ENCODE measurements at regions not wholly inside any gene's neighbourhood (a gene's known extent, or its start where the extent isn't known, plus 50 kb on each side); places are given as distances from the start of the nearest gene placed in this dataset.

DNA sequence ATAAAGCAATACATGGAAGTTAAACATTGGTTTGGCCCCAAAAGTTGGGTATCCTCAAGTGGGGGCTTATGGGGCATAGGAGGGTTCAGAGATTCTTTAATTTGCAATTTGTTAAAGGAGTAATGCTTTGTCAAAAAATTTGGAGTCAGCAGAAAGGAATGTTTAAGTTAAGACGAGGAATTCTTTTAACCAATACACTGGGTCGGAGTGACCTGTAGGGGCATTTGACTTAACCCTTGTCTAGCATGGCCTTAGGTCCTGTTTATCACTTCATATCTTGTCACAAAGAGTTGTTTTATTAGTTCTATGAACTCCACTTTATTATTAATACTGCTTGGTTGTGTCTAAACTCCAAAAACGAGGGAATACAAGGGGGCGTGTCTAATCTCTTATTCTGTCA lies 656.1 kb upstream of the RORB start:
- Histone ChIP-seq H3K9ac (ENCODE audit: low read depth, low read length) (no peak overlapping the region), H3K36me3 (ENCODE audit: insufficient read depth, low read depth, low read length) (no peaks in the 10 kb centered on the region), H3K27ac (ENCODE audit: low read length) (no peak overlapping the region), H3K4me1 (ENCODE audit: insufficient read depth, low read length) (peaks cover 14% of the 10 kb centered on the region), H3K4me3 (ENCODE audit: low read length) (no peak overlapping the region), H3K9me3 (ENCODE audit: insufficient read depth, low read depth, low read length) (no peaks in the 10 kb centered on the region), H3K27me3 (ENCODE audit: insufficient read depth, low read length) (no peaks in the 10 kb centered on the region)

GRCh38 chr9:73844135-73844534 lies 653.0 kb upstream of the RORB start:
- Histone ChIP-seq H3K27ac (ENCODE audit: low read length) (no peak overlapping the region), H3K36me3 (ENCODE audit: insufficient read depth, low read depth, low read length) (no peaks in the 10 kb centered on the region), H3K27me3 (ENCODE audit: insufficient read depth, low read length) (no peaks in the 10 kb centered on the region), H3K9me3 (ENCODE audit: insufficient read depth, low read depth, low read length) (no peaks in the 10 kb centered on the region), H3K4me3 (ENCODE audit: low read length) (no peak overlapping the region), H3K9ac (ENCODE audit: low read depth, low read length) (no peak overlapping the region), H3K4me1 (ENCODE audit: insufficient read depth, low read length) (peaks cover 34% of the 10 kb centered on the region)

DNA sequence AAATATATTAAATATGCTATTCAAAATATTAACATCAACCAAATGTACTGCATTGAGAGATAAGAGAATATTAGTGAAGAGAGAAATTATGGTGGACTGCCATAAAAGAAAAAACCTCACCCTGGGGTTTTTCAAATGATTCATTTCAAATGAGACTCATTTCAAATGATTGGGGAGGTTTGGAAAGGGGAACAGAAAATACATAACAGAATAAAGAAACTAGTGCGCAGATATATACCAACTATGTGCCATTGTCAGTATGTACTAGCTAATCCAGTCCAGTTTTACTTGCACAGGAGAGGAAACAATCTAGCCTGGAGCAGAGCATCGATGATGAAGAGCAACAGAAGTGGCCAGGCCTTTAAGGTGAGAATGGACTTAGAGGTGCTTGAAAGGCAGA lies 651.6 kb upstream of the RORB start:
- Histone ChIP-seq H3K4me1 (ENCODE audit: insufficient read depth, low read length) (peaks cover 34% of the 10 kb centered on the region), H3K4me3 (ENCODE audit: low read length) (peak overlapping the region; percentile 10), H3K9ac (ENCODE audit: low read depth, low read length) (peak overlapping the region; percentile 65), H3K36me3 (ENCODE audit: insufficient read depth, low read depth, low read length) (no peaks in the 10 kb centered on the region), H3K27ac (ENCODE audit: low read length) (peak overlapping the region; percentile 70), H3K27me3 (ENCODE audit: insufficient read depth, low read length) (no peaks in the 10 kb centered on the region), H3K9me3 (ENCODE audit: insufficient read depth, low read depth, low read length) (no peaks in the 10 kb centered on the region)

- H3K36me3 ChIP-seq (ENCODE audit: insufficient read depth, low read depth, low read length), result no peaks in the 10 kb centered on the region
- peak overlapping the region; percentile 65 for H3K9ac ChIP-seq (ENCODE audit: low read depth, low read length)
- H3K4me3 ChIP-seq (ENCODE audit: low read length), result peak overlapping the region; percentile 10
- H3K27me3 ChIP-seq (ENCODE audit: insufficient read depth, low read length), result no peaks in the 10 kb centered on the region
- H3K27ac ChIP-seq (ENCODE audit: low read length), result peak overlapping the region; percentile 70
- H3K9me3 ChIP-seq (ENCODE audit: insufficient read depth, low read depth, low read length), result no peaks in the 10 kb centered on the region
- H3K4me1 ChIP-seq (ENCODE audit: insufficient read depth, low read length), result peaks cover 34% of the 10 kb centered on the region
These were observed 651.0 kb upstream of the RORB start for GRCh38 chr9:73845954-73846690.

DNA sequence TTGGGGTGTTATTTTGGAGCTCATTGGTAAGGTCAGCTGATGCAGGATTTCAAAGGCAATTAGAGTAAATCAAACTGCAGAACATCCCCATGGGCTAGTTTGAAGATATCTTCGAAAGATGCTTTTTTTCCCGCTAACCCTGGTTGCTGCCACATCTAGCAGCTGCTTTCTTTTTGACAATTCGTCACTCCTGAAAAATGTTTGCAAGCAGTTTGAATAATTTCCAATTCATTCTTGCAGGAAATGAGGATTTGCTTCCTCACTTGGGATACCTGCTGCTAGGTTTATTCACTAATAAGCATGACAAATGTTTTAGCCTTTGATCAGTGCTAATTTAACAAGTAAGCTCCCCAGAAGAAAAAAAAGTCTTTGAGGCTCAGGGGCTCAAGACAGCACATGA lies 649.6 kb upstream of the RORB start:
- Histone ChIP-seq H3K27me3 (ENCODE audit: insufficient read depth, low read length) (no peaks in the 10 kb centered on the region), H3K4me3 (ENCODE audit: low read length) (peak overlapping the region; percentile 43; the same call in 1 of the 2 replicates), H3K4me1 (ENCODE audit: insufficient read depth, low read length) (peaks cover 34% of the 10 kb centered on the region), H3K9me3 (ENCODE audit: insufficient read depth, low read depth, low read length) (no peaks in the 10 kb centered on the region), H3K9ac (ENCODE audit: low read depth, low read length) (peak overlapping the region; percentile 66), H3K36me3 (ENCODE audit: insufficient read depth, low read depth, low read length) (no peaks in the 10 kb centered on the region), H3K27ac (ENCODE audit: low read length) (peak overlapping the region; percentile 70)

GRCh38 chr9:73853549-73853948 lies 643.6 kb upstream of the RORB start:
- H3K4me1 ChIP-seq (ENCODE audit: insufficient read depth, low read length), result no peaks in the 10 kb centered on the region
- H3K9me3 ChIP-seq (ENCODE audit: insufficient read depth, low read depth, low read length), result no peaks in the 10 kb centered on the region
- no peak overlapping the region for H3K4me3 ChIP-seq (ENCODE audit: low read length)
- H3K27me3 ChIP-seq (ENCODE audit: insufficient read depth, low read length), result no peaks in the 10 kb centered on the region
- H3K36me3 ChIP-seq (ENCODE audit: insufficient read depth, low read depth, low read length), result no peaks in the 10 kb centered on the region
- no peak overlapping the region for H3K9ac ChIP-seq (ENCODE audit: low read depth, low read length)
- H3K27ac ChIP-seq (ENCODE audit: low read length), result no peak overlapping the region

DNA sequence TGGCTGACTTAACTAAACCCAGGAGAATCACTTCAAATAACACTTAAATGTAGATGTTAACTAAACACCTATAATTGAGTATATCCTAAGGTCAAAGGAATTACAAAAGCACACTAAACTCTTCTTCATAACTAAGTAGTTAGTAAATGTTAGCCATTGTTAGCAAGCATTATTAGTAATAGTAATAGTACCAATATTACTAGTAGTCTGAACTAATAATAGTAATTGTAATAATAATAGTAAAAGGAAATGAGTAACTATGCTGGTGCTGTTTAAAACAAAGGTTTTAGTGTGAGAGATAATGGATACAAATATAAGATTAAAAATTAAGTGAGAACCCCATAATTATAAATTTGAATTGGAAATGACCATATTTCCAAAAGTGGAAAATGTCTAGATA lies 641.9 kb upstream of the RORB start:
- Histone ChIP-seq H3K4me3 (ENCODE audit: low read length) (no peak overlapping the region), H3K27me3 (ENCODE audit: insufficient read depth, low read length) (no peaks in the 10 kb centered on the region), H3K9ac (ENCODE audit: low read depth, low read length) (no peak overlapping the region), H3K36me3 (ENCODE audit: insufficient read depth, low read depth, low read length) (no peaks in the 10 kb centered on the region), H3K9me3 (ENCODE audit: insufficient read depth, low read depth, low read length) (no peaks in the 10 kb centered on the region), H3K27ac (ENCODE audit: low read length) (no peak overlapping the region), H3K4me1 (ENCODE audit: insufficient read depth, low read length) (no peaks in the 10 kb centered on the region)

DNA sequence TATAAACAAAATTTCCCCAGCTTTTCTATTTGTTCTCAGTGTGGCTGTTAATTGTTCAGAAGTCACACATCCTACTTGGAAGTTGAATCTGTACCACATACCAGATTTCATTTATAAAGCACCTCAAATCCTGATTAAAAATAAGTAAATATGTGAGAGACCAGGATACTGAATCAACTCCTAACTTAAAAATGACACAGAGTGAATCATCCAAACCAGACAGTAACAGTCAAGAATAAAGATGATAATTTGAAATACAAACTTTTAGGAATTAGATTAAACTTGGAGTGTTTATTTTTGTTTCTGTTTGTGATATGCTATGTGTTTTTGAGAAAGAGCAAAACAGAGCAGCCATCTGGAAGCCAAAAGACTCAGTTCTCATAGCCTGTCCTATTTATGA lies 633.2 kb upstream of the RORB start:
- H3K4me3 ChIP-seq (ENCODE audit: low read length), result no peak overlapping the region
- no peaks in the 10 kb centered on the region for H3K36me3 ChIP-seq (ENCODE audit: insufficient read depth, low read depth, low read length)
- no peaks in the 10 kb centered on the region for H3K27me3 ChIP-seq (ENCODE audit: insufficient read depth, low read length)

GRCh38 chr9:73866451-73866850 lies 630.7 kb upstream of the RORB start:
- no peak overlapping the region for H3K9ac ChIP-seq (ENCODE audit: low read depth, low read length)
- no peak overlapping the region for H3K4me3 ChIP-seq (ENCODE audit: low read length)
- no peaks in the 10 kb centered on the region for H3K36me3 ChIP-seq (ENCODE audit: insufficient read depth, low read depth, low read length)
- no peaks in the 10 kb centered on the region for H3K9me3 ChIP-seq (ENCODE audit: insufficient read depth, low read depth, low read length)
- no peaks in the 10 kb centered on the region for H3K27me3 ChIP-seq (ENCODE audit: insufficient read depth, low read length)
- H3K27ac ChIP-seq (ENCODE audit: low read length), result no peak overlapping the region
- no peaks in the 10 kb centered on the region for H3K4me1 ChIP-seq (ENCODE audit: insufficient read depth, low read length)

More for the DNA sequence above, 633.2 kb upstream of the RORB start:
- Histone ChIP-seq H3K9ac (ENCODE audit: low read depth, low read length) (no peak overlapping the region), H3K9me3 (ENCODE audit: insufficient read depth, low read depth, low read length) (no peaks in the 10 kb centered on the region), H3K27ac (ENCODE audit: low read length) (no peak overlapping the region), H3K4me1 (ENCODE audit: insufficient read depth, low read length) (no peaks in the 10 kb centered on the region)

GRCh38 chr9:73869264-73869663 lies 627.9 kb upstream of the RORB start:
- no peaks in the 10 kb centered on the region for H3K4me1 ChIP-seq (ENCODE audit: insufficient read depth, low read length)
- no peaks in the 10 kb centered on the region for H3K36me3 ChIP-seq (ENCODE audit: insufficient read depth, low read depth, low read length)
- H3K9ac ChIP-seq (ENCODE audit: low read depth, low read length), result no peak overlapping the region
- no peak overlapping the region for H3K4me3 ChIP-seq (ENCODE audit: low read length)
- H3K27me3 ChIP-seq (ENCODE audit: insufficient read depth, low read length), result no peaks in the 10 kb centered on the region
- H3K27ac ChIP-seq (ENCODE audit: low read length), result no peak overlapping the region
- H3K9me3 ChIP-seq (ENCODE audit: insufficient read depth, low read depth, low read length), result no peaks in the 10 kb centered on the region

DNA sequence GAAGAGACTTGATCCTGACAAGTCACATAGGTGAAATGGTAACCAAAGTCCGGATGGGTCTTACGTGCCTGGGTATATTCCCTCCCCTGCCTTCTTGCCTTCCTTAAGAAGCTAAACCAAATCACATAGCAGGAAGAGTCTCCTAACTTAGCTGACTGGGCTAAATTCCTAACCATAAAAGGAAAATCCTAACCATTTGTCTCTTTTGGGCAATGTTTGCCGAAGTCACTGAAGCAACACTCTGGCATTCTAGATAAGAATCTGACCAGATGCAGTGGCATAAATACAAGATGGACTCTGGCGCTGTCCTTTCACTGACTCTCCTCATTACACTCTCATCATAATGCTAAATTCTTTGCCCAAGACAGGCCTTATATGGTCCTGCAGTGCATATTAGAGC lies 625.5 kb upstream of the RORB start:
- Histone ChIP-seq H3K27ac (ENCODE audit: low read length) (no peak overlapping the region), H3K9ac (ENCODE audit: low read depth, low read length) (no peak overlapping the region), H3K9me3 (ENCODE audit: insufficient read depth, low read depth, low read length) (no peaks in the 10 kb centered on the region)

GRCh38 chr9:73872701-73873100 lies 624.4 kb upstream of the RORB start:
- no peaks in the 10 kb centered on the region for H3K9me3 ChIP-seq (ENCODE audit: insufficient read depth, low read depth, low read length)
- no peak overlapping the region for H3K9ac ChIP-seq (ENCODE audit: low read depth, low read length)
- no peaks in the 10 kb centered on the region for H3K4me1 ChIP-seq (ENCODE audit: insufficient read depth, low read length)
- H3K27me3 ChIP-seq (ENCODE audit: insufficient read depth, low read length), result no peaks in the 10 kb centered on the region
- no peak overlapping the region for H3K4me3 ChIP-seq (ENCODE audit: low read length)
- no peaks in the 10 kb centered on the region for H3K36me3 ChIP-seq (ENCODE audit: insufficient read depth, low read depth, low read length)
- H3K27ac ChIP-seq (ENCODE audit: low read length), result no peak overlapping the region

More for the DNA sequence above, 625.5 kb upstream of the RORB start:
- Histone ChIP-seq H3K27me3 (ENCODE audit: insufficient read depth, low read length) (no peaks in the 10 kb centered on the region), H3K4me3 (ENCODE audit: low read length) (no peak overlapping the region), H3K4me1 (ENCODE audit: insufficient read depth, low read length) (no peaks in the 10 kb centered on the region), H3K36me3 (ENCODE audit: insufficient read depth, low read depth, low read length) (no peaks in the 10 kb centered on the region)

Data from iPS-20b (cell line).